Suprapubic skin (tissue), 3 donors: ENCODE measurements at regions not wholly inside any gene's neighbourhood (a gene's known extent, or its start where the extent isn't known, plus 50 kb on each side); places are given as distances from the start of the nearest gene placed in this dataset.
"Not testable (repeated sequence)": the region's sequence is repeated elsewhere in the genome, so short reads cannot be mapped to it uniquely, and the experiment has no call there.

Experiments
- CTCF ChIP-seq, 2 donors: fragments of 200-600 bp in 1 of 2; fragments of 450-650 bp in 1 of 2; sonication (generic) in 1 of 2; IDR thresholded peaks; one replicate each; pipeline ENCODE4 v1.5.1; 2016 to 2019; ENCODE audit warnings: antibody characterized with exemption in 2 of 2, mild to moderate bottlenecking in 1 of 2, moderate library complexity in 1 of 2
- EP300 ChIP-seq: sonication (generic); formaldehyde crosslinking; IDR thresholded peaks from one replicate; pipeline ENCODE4 v1.6.1; 2017; ENCODE audit warnings: antibody characterized with exemption
- POLR2A ChIP-seq, 2 donors: fragments of 450-650 bp; IDR thresholded peaks; one replicate each; pipeline ENCODE4 v1.6.1; 2017; ENCODE audit warnings: antibody characterized with exemption in 2 of 2, mild to moderate bottlenecking in 2 of 2, moderate library complexity in 2 of 2

DNA sequence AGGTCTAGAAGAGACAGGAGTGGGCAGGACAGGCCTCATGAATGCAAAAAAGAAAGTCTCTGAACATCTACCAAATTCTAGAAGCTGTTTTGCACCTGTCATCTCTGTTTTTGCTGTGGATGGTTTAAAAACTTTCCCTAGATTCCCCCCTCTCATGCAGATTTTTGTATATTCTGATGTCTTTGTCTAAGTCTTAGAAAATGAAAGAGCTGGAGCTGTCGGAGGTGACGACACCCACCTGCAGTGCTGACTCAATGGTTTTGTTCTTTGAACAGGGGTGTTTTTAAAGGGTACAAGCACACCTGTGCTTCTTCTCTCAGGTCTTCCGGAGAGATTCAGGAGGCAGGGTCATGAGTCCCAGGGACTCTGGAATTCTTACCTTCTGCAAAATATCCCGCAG, 128.2 kb upstream of the ALDH3B2 start:
- TF ChIP-seq CTCF (IDR thresholded peaks at IDR 0.05); POLR2A (IDR thresholded peaks at IDR 0.05); EP300: not testable (repeated sequence)
